K562 (cell line): ENCODE measurements at regions not wholly inside any gene's neighbourhood (a gene's known extent, or its start where the extent isn't known, plus 50 kb on each side); places are given as distances from the start of the nearest gene placed in this dataset.

Experiments used
- ATAC-seq: fragments of 200-7000 bp; cut with Tn5 transposase; 3 replicates; pipeline ENCODE4 v1.9.1; 2020; ENCODE audit warnings: moderate library complexity
- BruUV-seq: library from RNA; stranded (reverse); fragments of 400-500 nt; replicated peaks from 2 replicates; lab custom pipeline; 2021; lab: Mats Ljungman, UMichigan
- CTCF ChIA-PET: fragments of 300-600 bp; formaldehyde crosslinking; extraction: SDS; loops from one replicate; lab custom pipeline; 2021; ENCODE audit warnings: low intra/inter-chr PET ratio; lab: Yijun Ruan, JAX
- POLR2A ChIA-PET: fragments of 300-600, 350-650 bp; sonication (Branson Sonifier 250); formaldehyde crosslinking; extraction: SDS; loops from one replicate; lab custom pipeline; 2021; ENCODE audit warnings: antibody characterized with exemption, inconsistent platforms; lab: Yijun Ruan, JAX
- DNase-seq, 4 experiments: peaks; one replicate each; pipeline versions ENCODE4 v3.0.0 to v3.0.0-alpha.2; 2011 to 2018; ENCODE audit warnings: low spot score in 3 of 4, mixed read lengths in 3 of 4; ENCODE audit errors: extremely low read depth in 1 of 4
- FAIRE-seq: peaks from 2 replicates; lab custom pipeline; 2011; peaks lifted over from hg19 to GRCh38; lab: Jason Lieb, UNC
- H2AFZ ChIP-seq: 2 replicates; pipeline ENCODE4 v1.6.0; 2011; ENCODE audit warnings: low read depth, low read length, control low read depth, inconsistent platforms
- H3K27ac ChIP-seq: fragments of 200-600 bp; 3 replicates; pipeline ENCODE4 v1.8.0; 2011; ENCODE audit warnings: low read depth, mild to moderate bottlenecking, control low read depth, inconsistent platforms, low read length, moderate library complexity, mixed read lengths; ENCODE audit errors: extremely low read depth
- H3K27me3 ChIP-seq, 2 experiments: fragments of 300-600 bp in 1 of 2; 2 replicates in 1 of 2; 3 replicates in 1 of 2; pipeline versions ENCODE4 v1.6.0 to v1.8.0; 2011; ENCODE audit warnings: inconsistent platforms in 2 of 2, low read length in 2 of 2, mild to moderate bottlenecking in 1 of 2, mixed read lengths in 1 of 2, moderate library complexity in 1 of 2; ENCODE audit not compliant: control insufficient read depth in 2 of 2, insufficient read depth in 2 of 2
- H3K36me3 ChIP-seq: fragments of 300-600 bp; 3 replicates; pipeline ENCODE4 v1.8.0; 2011; ENCODE audit warnings: mild to moderate bottlenecking, low read length, inconsistent platforms; ENCODE audit not compliant: control insufficient read depth, insufficient read depth
- H3K4me1 ChIP-seq, 2 experiments: fragments of 200-600 bp in 1 of 2; replicated peaks in 1 of 2; 2 replicates in 1 of 2; 3 replicates in 1 of 2; pipeline versions ENCODE4 v1.5.1 to v1.8.0; 2011; ENCODE audit warnings: inconsistent platforms in 2 of 2, low read length in 2 of 2, mild to moderate bottlenecking in 1 of 2, mixed read lengths in 1 of 2, moderate library complexity in 1 of 2; ENCODE audit not compliant: control insufficient read depth in 2 of 2, insufficient read depth in 2 of 2
- H3K4me2 ChIP-seq: 2 replicates; pipeline ENCODE4 v1.6.1; 2011; ENCODE audit warnings: low read length, control low read depth, inconsistent platforms, mixed read lengths; ENCODE audit not compliant: insufficient read depth
- H3K4me3 ChIP-seq: fragments of 200-600 bp; sonication (generic), shearing (Covaris generic); 2 replicates; pipeline ENCODE4 v1.5.1; 2016; ENCODE audit warnings: control low read depth, inconsistent platforms
- H3K79me2 ChIP-seq: fragments of 200-600 bp; 3 replicates; pipeline ENCODE4 v1.8.0; 2011; ENCODE audit warnings: low read length, inconsistent platforms; ENCODE audit not compliant: control insufficient read depth, insufficient read depth
- H3K9ac ChIP-seq, 2 experiments: 2 replicates each; pipeline versions ENCODE4 v1.6.0 to v1.6.1; 2011; ENCODE audit warnings: low read depth in 2 of 2, low read length in 2 of 2, control low read depth in 1 of 2, inconsistent platforms in 1 of 2, mild to moderate bottlenecking in 1 of 2, mixed read lengths in 1 of 2; ENCODE audit not compliant: insufficient read depth in 1 of 2
- H3K9me1 ChIP-seq: one replicate; pipeline ENCODE4 v1.6.0; 2011; ENCODE audit warnings: inconsistent platforms, mild to moderate bottlenecking, low read length, moderate library complexity; ENCODE audit not compliant: control insufficient read depth, insufficient read depth
- H3K9me3 ChIP-seq: replicated peaks from 2 replicates; pipeline ENCODE4 v1.5.1; 2011; ENCODE audit warnings: low read depth, low read length, inconsistent platforms; ENCODE audit not compliant: control insufficient read depth, insufficient read depth
- H4K20me1 ChIP-seq: replicated peaks from 2 replicates; pipeline ENCODE4 v1.6.1; 2011; ENCODE audit warnings: low read length, inconsistent platforms, mixed read lengths; ENCODE audit not compliant: control insufficient read depth, insufficient read depth
- CTCF ChIP-seq, 3 experiments: IDR thresholded peaks in 2 of 3; conservative IDR thresholded peaks in 1 of 3; 2 replicates each; pipeline ENCODE4 v1.5.1; 2011 to 2012; ENCODE audit warnings: low read length in 3 of 3, mild to moderate bottlenecking in 3 of 3, control low read depth in 2 of 3, improper control_type of control experiment in 1 of 3, inconsistent platforms in 1 of 3, low read depth in 1 of 3, mixed read lengths in 1 of 3, moderate library complexity in 1 of 3; ENCODE audit not compliant: insufficient read depth in 2 of 3
- DNMT1 ChIP-seq: fragments of 450-650 bp; IDR thresholded peaks from 2 replicates; pipeline ENCODE4 v1.6.1; 2016; ENCODE audit warnings: antibody characterized with exemption, mild to moderate bottlenecking
- IRF2 ChIP-seq: sonication (generic); formaldehyde crosslinking; IDR thresholded peaks from 2 replicates; pipeline ENCODE4 v1.8.1; 2022; ENCODE audit warnings: mild to moderate bottlenecking, missing genetic modification reagents
- MAZ ChIP-seq, 2 experiments: fragments of 450-650 bp in 1 of 2; sonication (generic) in 1 of 2; formaldehyde crosslinking; IDR thresholded peaks in 1 of 2; conservative IDR thresholded peaks in 1 of 2; 2 replicates each; pipeline versions ENCODE4 v1.4.0 to v1.5.0; 2020; ENCODE audit warnings: mild to moderate bottlenecking in 1 of 2, missing genetic modification reagents in 1 of 2
- RAD21 ChIP-seq, 2 experiments: fragments of 250-450 bp in 1 of 2; fragments of 450-650 bp in 1 of 2; sonication (Bioruptor Pico) in 1 of 2; formaldehyde crosslinking in 1 of 2; IDR thresholded peaks in 1 of 2; conservative IDR thresholded peaks in 1 of 2; 2 replicates each; pipeline versions ENCODE4 v1.4.0 to v1.8.0; 2020 to 2022; ENCODE audit warnings: mild to moderate bottlenecking in 2 of 2, moderate library complexity in 1 of 2
- REST ChIP-seq, 2 experiments: fragments of 450-650 bp; formaldehyde crosslinking in 1 of 2; IDR thresholded peaks; 2 replicates each; pipeline versions ENCODE4 v1.4.0 to v1.6.1; 2014 to 2020; ENCODE audit warnings: mild to moderate bottlenecking in 2 of 2, borderline replicate concordance in 1 of 2, low read depth in 1 of 2
- YBX1 ChIP-seq: fragments of 450-650 bp; IDR thresholded peaks from 2 replicates; pipeline ENCODE4 v1.7.1; 2016; ENCODE audit warnings: mild to moderate bottlenecking
- WGBS: fragments of 100-300 bp; shearing (Covaris generic); methylation state at CpG from one replicate; pipeline ENCODE4 v1.1.6; 2016; ENCODE audit warnings: low coverage, mixed read lengths; ENCODE audit not compliant: insufficient coverage; ENCODE audit errors: missing lambda C conversion rate; 5-methylcytosine and 5-hydroxymethylcytosine counted together
- in situ Hi-C: fragments of 300-500 bp; cut with MboI; formaldehyde crosslinking; loops from 4 replicates; pipeline ENCODE4 v1.15.0; 2018; ENCODE audit warnings: inconsistent platforms, mixed read lengths
- intact Hi-C: fragments of 100-400 bp; cut with micrococcal nuclease; formaldehyde crosslinking; loops from 2 replicates; pipeline ENCODE4 v1.14.2; 2022

- H4K20me1 ChIP-seq = no peaks in the 10 kb centered on the region
- no TSS peak for BruUV-seq
These were observed 118.0 kb upstream of the CRHR1 start for GRCh38 chr17:45666046-45666600.

More at GRCh38 chr17:45666046-45666600, 118.0 kb upstream of the CRHR1 start:
- in situ Hi-C loops (no loop called here), intact Hi-C loops (no loop called here)
- no peak overlapping the region for H3K4me2 ChIP-seq
- H2AFZ ChIP-seq = no peak overlapping the region
- no peak for DNase-seq
- no peak for FAIRE-seq
- ChIA-PET POLR2A (interaction anchor here (0.6 to 1.4 kb wide), 3 partner anchors 9 to 1594 kb away, joined by 3 to 4 read pairs (median 3); no protein-coding TSS in a partner anchor), CTCF (no interaction called here)
- no peaks in the 10 kb centered on the region for H3K9me1 ChIP-seq
- no peak overlapping the region for H3K9ac ChIP-seq
- H3K4me1 ChIP-seq = no peaks in the 10 kb centered on the region
- no peaks in the 10 kb centered on the region for H3K79me2 ChIP-seq
- peaks cover 10 to 54% of the 10 kb centered on the region in 2 experiments for H3K27me3 ChIP-seq
- no peak for TF ChIP-seq YBX1
- TF ChIP-seq DNMT1 = no peak
- 0 out of 4 replicates have a peak, but pooled peaks of 1 of the 2 experiments have one; percentile 35 for TF ChIP-seq MAZ (CRISPR knock-in tag; conservative IDR thresholded peaks at IDR 0.05 in 1 of 2, IDR thresholded peaks at IDR 0.05 in 1 of 2)
- TF ChIP-seq RAD21 (CRISPR knock-in tag; conservative IDR thresholded peaks at IDR 0.05 in 1 of 2, IDR thresholded peaks at IDR 0.05 in 1 of 2) = peak in 1 of 2 experiments; percentile 70; a peak in 3 of 4 replicates
- TF ChIP-seq CTCF (IDR thresholded peaks at IDR 0.05 in 2 of 3, conservative IDR thresholded peaks at IDR 0.05 in 1 of 3; ENCODE audit: insufficient read depth in 2 of 3, low read depth in 1 of 3, low read length in 3 of 3) = peak; percentile 29 to 49 (median 49)
- TF ChIP-seq IRF2 (CRISPR knock-in tag) = no peak
- peak; percentile 39; the same call in 1 of the 2 replicates for TF ChIP-seq REST (IDR thresholded peaks at IDR 0.05; ENCODE audit: borderline replicate concordance)
- TF ChIP-seq REST (CRISPR knock-in tag; IDR thresholded peaks at IDR 0.05; ENCODE audit: low read depth) = no peak
- no peak overlapping the region for H3K27ac ChIP-seq
- peak; percentile 27; the same call in 1 of the 3 replicates for ATAC-seq
- no peaks in the 10 kb centered on the region for H3K36me3 ChIP-seq
- WGBS = 2% methylated on average over 3 of the region's 3 CpGs
- no peaks in the 10 kb centered on the region for H3K9me3 ChIP-seq
- no peak overlapping the region for H3K4me3 ChIP-seq
